ENCODE measurements at regions not wholly inside any gene's neighbourhood (a gene's known extent, or its start where the extent isn't known, plus 50 kb on each side); places are given as distances from the start of the nearest gene placed in this dataset.

DNA sequence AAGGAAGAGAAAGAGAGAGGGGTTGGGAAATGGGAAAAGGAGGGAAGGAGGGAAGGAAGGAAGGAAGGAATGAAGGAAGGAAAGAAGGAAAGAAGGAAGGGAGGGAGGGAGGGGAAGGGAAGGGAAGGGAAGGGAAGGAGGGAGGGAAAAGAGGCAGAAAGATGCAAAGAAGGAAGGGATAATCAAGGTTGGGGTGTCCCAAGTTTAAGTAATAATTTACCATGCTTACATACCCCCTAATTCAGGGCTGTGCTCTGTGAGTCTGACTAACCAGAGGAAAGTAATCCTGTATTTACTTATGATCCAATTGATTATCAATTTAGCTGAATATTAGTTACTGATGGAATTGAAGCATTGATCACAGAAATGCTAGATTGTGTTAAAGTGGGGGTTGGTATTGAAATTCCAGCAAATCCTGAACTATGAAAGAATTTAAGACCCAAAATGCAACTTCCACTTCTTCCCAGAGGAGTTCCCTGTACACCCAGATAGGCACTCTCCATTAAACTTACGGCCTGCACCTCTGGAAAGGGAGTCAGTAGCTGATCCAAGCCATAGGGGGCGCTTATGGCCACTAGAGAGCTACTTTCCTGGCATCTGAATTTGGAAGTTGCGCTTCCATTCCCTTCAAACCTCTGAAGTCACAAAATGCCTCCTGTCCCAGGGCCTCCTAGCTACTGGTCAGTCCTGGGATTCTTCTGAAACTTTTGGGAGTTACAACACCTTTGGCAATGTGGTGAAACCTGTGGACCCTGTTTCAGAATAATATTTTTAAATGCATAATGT, 162.7 kb upstream of the PWP1 start:
- DNase-seq (ENCODE audit: low spot score) = no peak

DNA sequence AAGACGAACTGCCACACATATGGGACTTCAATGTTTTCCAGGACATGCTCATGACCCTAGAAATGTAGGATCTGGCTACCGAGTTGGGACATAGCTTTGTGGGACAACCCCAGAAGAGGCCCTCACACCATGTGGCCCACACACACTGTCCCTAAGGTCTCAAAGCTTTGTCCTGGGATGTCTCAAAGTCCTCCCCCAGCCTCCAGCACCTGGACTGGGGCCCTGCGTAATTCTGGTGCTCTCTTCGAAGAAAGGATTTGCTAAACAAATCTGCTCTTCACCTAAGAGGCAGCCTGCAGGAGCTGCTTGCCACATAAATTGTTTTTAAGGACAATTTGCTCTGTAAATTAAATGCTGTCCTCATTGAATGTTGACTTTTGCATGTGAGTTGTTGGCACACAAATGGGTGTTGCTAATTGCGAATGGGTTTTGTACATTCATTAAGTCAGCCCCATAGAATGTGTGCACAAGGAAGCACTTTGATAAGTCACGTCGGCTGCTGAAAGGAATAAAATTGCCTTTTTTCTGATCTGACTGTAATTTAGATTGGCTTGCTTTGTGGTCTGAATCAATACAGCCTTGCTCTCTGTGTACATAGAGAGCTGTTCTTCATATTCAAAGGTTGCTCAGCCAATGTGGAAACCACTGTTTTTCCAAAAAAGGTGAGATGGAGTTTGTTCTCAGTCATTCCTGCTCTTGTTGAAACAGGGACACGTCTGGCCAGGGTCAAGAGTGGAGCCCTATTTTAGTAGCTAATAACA, 161.6 kb upstream of the PWP1 start:
- no peak for DNase-seq (ENCODE audit: low spot score)

DNA sequence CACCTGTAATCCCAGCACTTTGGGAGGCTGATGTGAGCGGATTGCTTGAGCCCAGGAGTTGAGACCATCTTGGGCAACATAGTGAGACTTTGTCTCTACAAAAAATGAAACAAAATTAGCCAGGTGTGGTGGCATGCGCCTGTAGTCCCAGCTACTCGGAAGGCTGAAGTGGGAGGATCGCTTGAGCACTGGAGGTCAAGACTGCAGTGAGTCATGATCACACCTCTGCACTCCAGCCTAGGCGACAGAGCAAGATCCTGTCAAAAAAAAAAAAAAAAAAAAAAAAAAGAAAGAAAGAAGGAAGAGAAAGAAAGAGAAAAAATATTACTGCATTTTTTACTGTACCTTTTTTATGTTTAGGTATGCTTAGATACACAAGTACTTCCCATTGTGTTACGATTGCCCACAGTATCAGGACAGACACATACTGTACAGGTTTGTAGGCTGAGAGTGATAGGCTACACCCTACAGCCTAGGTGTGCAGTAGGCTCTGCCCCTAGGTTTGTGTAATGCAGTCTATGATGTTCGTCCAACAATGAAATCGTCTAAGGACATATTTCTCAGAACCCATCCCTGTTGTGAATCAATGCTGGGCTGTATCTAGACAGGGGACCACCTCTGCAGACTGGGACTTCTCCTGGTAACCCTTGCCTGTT, 160.4 kb upstream of the PWP1 start:
- DNase-seq (ENCODE audit: low spot score) = no peak

GRCh38 chr12:107525719-107526554, 159.7 kb upstream of the PWP1 start:
- DNase-seq (ENCODE audit: low spot score) = no peak

DNA sequence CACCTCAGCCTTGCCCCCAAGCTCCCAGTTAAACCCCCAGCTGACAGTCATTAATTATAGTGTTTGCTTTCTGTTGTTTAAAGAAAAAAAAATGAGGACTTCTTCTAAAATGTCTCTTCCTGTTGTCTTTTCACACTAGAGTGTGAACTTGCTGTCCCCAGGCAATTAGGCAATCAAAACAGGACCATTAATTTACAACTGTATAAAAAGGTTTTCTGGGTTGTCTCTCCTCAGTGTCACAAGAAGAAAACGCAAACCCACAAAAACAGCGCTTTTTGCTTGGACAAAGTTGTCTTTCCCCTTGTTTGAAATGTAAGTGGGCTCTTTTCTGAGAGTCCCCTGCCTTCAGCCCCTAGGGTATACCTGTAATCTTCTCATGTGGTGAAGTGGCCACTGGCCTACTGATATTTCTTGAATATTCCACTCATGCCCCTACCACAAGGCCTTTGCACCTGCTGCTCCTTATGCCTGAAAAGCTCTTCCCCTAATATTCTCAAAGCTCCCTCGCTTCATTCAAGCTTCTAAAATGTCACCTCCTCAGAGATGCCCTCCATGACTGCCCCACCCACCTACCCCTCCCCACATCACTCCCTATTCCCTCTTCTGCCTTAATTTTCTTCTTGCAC, 158.9 kb upstream of the PWP1 start:
- DNase-seq (ENCODE audit: low spot score) = no peak

DNA sequence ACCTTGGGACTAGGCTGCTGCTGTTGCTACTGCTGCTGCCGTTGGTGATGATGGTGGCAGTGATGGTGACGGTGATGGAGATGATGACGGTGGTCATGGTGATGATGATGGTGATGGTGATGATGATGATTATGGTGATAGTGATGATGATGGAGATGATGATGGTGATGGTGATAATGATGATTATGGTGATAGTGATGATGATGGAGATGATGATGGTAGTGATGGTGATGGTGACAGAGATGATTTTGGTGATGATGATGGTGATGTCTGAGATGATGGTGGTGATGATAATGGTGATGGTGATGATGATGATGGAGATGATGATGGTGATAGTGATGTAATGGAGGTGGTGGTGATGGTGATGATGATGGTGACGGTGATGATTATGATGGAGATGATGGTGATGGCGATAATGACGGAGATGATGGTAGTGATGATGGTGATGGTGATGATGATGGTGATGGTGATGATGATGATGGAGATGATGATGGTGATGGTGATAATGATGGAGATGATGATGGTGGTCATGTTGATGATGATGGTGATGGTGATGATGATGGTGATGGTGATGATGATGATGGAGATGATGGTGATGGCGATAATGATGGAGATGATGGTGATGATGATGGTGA, 156.8 kb upstream of the PWP1 start:
- DNase-seq (ENCODE audit: low spot score) = no peak

DNA sequence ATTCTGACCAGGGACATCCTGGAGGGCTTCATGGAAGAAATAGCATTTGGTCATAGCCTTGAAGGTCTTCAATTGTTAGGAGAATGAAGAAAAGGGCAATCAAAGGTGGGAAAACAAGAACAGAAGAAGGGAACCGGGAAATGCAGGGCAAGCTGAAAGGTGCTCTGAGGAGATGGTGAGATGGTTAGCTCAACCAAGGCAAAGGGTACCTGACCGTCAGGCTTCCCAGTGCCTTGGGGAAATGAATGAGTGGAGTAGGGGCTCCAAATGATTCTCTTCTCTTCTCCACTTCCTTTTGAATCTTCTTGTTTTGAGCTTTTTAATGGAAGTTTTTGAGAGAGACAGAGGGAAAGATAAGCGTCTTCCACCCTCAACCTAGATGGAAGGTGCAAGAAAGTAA, 155.6 kb upstream of the PWP1 start:
- no peak for DNase-seq (ENCODE audit: low spot score)

DNA sequence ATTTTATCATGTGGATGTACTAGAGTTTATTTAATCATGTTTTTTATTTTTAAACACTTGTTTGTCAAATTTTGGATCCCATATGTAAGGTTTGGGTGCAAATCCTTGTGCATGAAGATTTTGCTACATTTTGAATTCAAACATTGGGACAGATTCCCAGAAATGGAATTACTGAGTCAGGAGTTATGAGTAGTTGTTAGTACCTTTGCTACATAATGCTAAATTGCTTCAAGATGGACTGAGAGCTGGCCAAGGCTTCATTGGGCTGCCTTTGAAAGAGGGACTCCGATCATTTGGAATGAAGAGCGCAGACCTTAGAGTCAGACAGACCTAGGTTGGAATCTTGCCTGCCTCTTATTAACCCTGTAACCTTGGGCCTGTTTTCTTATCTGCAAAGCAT, 154.9 kb upstream of the PWP1 start:
- no peak for DNase-seq (ENCODE audit: low spot score)

DNA sequence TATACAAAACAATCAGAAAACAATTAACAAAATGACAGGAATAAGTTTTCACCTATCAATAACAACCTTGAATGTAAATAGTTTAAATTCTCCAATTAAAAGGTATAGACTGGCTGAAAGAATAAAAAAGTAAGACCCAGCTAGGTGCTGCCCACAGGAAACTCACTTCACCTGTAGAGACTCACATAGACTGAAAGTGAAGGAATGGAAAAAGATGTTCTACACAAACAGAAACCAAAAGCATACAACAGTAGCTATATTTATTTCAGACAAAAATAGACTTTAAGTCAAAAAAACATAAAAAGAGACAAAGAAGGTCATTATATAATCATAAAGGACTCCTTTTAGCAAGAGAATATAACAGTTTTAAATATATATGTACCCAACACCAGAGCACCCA, 152.4 kb upstream of the PWP1 start:
- no peak for DNase-seq (ENCODE audit: low spot score)

- no peak for DNase-seq (ENCODE audit: low spot score)
Measured at GRCh38 chr12:107536613-107537012, 149.0 kb upstream of the PWP1 start.

DNA sequence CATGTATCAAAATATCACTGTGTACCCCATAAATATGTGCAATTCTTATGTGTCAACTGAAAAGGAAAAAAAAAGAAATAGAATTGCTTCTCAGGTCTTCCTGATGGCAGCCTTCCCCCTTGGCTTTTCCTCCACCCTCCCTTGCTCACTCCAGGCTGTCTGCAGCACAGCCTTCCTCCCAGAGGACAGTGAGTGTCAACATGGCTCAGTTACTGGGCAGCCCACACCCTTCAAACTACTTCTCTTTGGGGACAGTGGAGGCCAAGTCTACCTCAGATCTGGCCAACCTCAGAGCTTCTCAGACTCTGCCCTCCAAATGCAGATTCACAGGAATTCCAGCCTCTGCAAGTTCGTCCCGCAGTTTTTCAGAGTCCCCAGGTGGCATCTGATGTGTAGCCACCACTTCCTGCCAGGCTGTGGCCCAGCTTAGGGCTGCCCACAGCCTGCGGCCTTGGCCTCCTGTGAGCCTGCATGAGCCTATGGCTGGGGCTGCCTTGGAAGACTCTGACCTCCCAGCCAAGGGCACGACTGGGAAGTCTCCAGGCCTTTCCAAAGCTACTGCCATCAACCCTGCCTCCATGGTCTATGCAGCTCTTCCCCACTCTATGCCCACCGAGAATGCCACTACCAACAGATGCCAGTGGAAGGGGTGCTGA, 148.0 kb upstream of the PWP1 start:
- no peak for DNase-seq (ENCODE audit: low spot score)

GRCh38 chr12:107539196-107539939, 146.2 kb upstream of the PWP1 start:
- no peak for DNase-seq (ENCODE audit: low spot score)

DNA sequence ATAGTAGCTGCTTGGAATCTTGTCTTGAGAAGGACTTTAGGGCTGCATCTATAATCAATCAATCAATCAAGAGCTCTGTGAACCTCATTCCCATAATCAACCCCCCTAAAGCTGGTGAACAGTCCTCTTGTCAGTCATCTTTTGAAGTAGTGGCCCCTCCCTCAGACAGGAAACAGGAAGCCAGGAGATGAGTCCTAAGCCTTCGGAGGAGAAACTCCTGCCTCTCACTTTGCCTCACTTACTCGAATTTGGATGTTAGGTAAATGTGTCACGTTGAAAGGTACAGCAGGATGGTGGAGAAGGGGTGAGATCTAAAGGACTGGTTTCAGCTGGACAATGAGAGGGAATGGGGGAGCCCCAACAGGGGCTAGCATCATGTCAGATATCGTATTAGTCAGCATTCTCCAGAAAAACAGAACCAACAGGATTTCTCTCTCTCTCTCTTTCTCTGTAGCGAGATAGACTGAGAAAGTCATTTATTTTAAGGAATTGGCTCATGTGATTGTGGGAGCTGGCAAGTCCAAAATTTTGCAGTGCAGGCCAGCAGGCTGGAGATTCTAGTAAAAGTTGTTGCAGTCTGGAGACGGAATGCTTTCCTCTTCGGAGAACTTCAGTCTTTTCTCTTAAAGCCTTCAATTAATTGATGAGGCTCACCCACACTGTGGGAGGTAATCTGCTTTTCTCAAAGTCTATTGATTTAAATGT, 144.4 kb upstream of the PWP1 start:
- DNase-seq (ENCODE audit: low spot score) = no peak

DNA sequence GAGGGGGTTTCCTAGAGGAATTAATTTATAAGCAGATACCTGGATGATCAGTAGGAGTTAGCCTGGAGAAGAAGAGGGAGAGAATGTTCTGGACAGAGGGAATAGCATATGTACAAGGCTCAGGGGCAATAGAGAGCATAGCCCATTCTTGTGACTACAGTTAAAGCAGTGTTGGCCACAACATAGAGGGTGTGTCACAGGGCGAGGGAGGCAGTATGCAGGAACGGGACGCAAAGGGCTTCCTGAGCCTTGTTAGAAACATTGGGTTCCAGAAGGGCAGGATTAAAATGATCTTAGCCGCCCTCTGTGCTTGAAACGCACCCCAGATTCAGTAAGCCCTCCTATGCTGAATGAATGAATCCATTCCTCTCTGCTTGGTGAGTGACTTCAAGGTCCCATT, 142.2 kb upstream of the PWP1 start:
- no peak for DNase-seq (ENCODE audit: low spot score)

DNA sequence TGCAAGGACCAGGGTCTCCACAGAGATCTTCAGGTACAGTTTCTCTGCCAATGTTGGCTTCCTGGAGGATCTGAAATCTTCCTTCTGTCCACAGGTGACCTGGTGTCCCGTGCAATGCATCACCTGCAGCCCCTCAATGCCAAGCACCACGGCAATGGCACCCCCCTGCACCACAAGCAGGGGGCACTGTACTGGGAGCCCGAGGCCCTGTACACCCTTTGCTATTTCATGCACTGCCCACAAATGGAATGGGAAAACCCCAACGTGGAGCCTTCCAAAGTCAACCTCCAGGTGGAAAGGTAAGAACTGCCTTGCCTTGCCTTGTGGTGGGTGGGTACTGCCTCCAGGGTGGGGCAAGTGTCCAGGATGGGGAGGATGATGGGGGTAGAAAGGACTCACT, 141.8 kb upstream of the PWP1 start:
- no peak for DNase-seq (ENCODE audit: low spot score)

DNA sequence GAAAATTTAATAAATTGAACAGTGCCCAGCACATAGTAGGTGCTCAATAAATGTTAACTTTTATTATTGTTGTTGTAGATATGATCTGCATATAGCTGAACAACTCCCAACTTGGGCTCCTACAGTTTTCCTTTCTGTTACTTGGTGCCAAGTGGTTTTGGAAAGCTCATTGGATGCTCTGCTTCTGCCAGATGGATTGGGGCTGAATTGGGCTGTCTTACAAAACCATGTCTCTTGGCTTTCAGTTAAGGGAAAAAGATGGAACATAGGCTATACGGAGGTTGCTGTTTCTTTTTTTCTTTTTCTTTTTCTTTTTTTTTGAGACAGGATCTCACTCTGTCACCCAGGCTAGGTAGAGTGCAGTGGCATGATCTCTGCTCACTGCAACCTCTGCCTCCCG, 140.7 kb upstream of the PWP1 start:
- DNase-seq (ENCODE audit: low spot score) = no peak

GRCh38 chr12:107545737-107546353, 139.8 kb upstream of the PWP1 start:
- no peak for DNase-seq (ENCODE audit: low spot score)

DNA sequence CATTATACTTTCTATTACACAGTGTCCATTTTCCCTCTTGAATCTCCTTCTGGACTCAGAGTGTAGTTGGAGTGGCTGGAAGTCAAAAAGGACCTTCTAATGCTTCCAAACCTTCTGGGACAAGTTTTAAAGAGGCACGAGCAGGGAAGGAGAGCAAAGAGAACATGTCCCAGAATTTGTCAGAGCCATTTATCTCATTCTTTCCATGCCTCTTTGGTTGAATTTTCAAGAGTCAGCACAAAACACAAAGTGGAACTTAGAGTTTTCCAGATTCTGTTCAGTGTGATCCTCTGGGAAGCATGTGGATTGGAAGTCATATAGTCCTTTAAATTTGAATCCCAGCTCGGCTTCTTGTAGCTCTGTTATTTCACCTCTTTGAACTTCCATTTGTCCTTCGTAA, 138.2 kb upstream of the PWP1 start:
- DNase-seq (ENCODE audit: low spot score) = no peak

All from umbilical cord (tissue), 1 donor.